H1 (cell line): ENCODE measurements at regions not wholly inside any gene's neighbourhood (a gene's known extent, or its start where the extent isn't known, plus 50 kb on each side); places are given as distances from the start of the nearest gene placed in this dataset.

Source experiments
- CTCF ChIA-PET: fragments of 300-600 bp; sonication (Branson Sonifier 250); formaldehyde crosslinking; loops from one replicate; lab custom pipeline; 2021; ENCODE audit not compliant: partially characterized antibody; lab: Charles Lee
- POLR2A ChIA-PET: fragments of 300-600 bp; sonication (Branson Sonifier 250); formaldehyde crosslinking; loops from one replicate; lab custom pipeline; 2021; ENCODE audit warnings: inconsistent platforms; ENCODE audit not compliant: partially characterized antibody; lab: Charles Lee
- DNase-seq, 2 experiments: peaks; one replicate each; pipeline versions ENCODE4 v3.0.0 to v3.0.0-alpha.2; 2010 to 2022; ENCODE audit warnings: low spot score in 2 of 2, low read depth in 1 of 2, mixed read lengths in 1 of 2
- FAIRE-seq: peaks from 2 replicates; lab custom pipeline; 2011; peaks lifted over from hg19 to GRCh38; lab: Jason Lieb, UNC
- H2AFZ ChIP-seq: 2 replicates; pipeline ENCODE4 v1.8.1; 2012; ENCODE audit warnings: low read length, inconsistent platforms
- H2AK5ac ChIP-seq: 2 replicates; pipeline ENCODE4 v1.6.1; 2013; ENCODE audit warnings: low read depth, low read length
- H2BK120ac ChIP-seq: replicated peaks from 2 replicates; pipeline ENCODE3; 2013; ENCODE audit warnings: low read depth, low read length, inconsistent platforms
- H2BK12ac ChIP-seq: 2 replicates; pipeline ENCODE4 v1.6.1; 2013; ENCODE audit warnings: low read depth, low read length
- H2BK15ac ChIP-seq: 2 replicates; pipeline ENCODE4 v1.6.1; 2013; ENCODE audit warnings: low read length
- H2BK20ac ChIP-seq: 2 replicates; pipeline ENCODE4 v1.6.1; 2013; ENCODE audit warnings: low read length
- H2BK5ac ChIP-seq: 2 replicates; pipeline ENCODE4 v1.6.1; 2013; ENCODE audit warnings: low read depth, low read length
- H3K14ac ChIP-seq: 2 replicates; pipeline ENCODE4 v1.6.1; 2013; ENCODE audit warnings: inconsistent platforms; ENCODE audit not compliant: insufficient read length
- H3K18ac ChIP-seq: 2 replicates; pipeline ENCODE4 v1.6.1; 2013; ENCODE audit warnings: low read length; ENCODE audit errors: extremely low read depth
- H3K23ac ChIP-seq: 2 replicates; pipeline ENCODE4 v1.6.1; 2013; ENCODE audit warnings: inconsistent platforms; ENCODE audit not compliant: insufficient read length
- H3K23me2 ChIP-seq: 2 replicates; pipeline ENCODE4 v1.6.1; 2013; ENCODE audit warnings: low read depth, low read length
- H3K27ac ChIP-seq: 2 replicates; pipeline ENCODE4 v1.6.1; 2011; ENCODE audit warnings: low read depth, low read length, inconsistent platforms
- H3K27me3 ChIP-seq, 4 experiments: replicated peaks in 1 of 4; 1 replicate in 1 of 4; 2 replicates in 3 of 4; pipeline versions ENCODE4 v1.6.1 to v1.8.1; 2011 to 2013; ENCODE audit warnings: low read length in 3 of 4, mild to moderate bottlenecking in 3 of 4, inconsistent platforms in 2 of 4, mixed read lengths in 2 of 4, moderate library complexity in 1 of 4; ENCODE audit not compliant: control insufficient read depth in 3 of 4, insufficient read depth in 3 of 4; ENCODE audit errors: extremely low read depth in 1 of 4
- H3K36me3 ChIP-seq, 4 experiments: 2 replicates each; pipeline versions ENCODE4 v1.6.1 to v1.8.1; 2011 to 2013; ENCODE audit warnings: mild to moderate bottlenecking in 4 of 4, low read length in 3 of 4, moderate library complexity in 2 of 4, control low read depth in 1 of 4, inconsistent platforms in 1 of 4; ENCODE audit not compliant: insufficient read depth in 4 of 4, control insufficient read depth in 2 of 4
- H3K4ac ChIP-seq: replicated peaks from 2 replicates; pipeline ENCODE3; 2013; ENCODE audit warnings: low read length, low read depth, mixed read lengths, inconsistent platforms; ENCODE audit not compliant: insufficient read length
- H3K4me1 ChIP-seq, 4 experiments: replicated peaks in 1 of 4; 1 replicate in 1 of 4; 2 replicates in 3 of 4; pipeline versions ENCODE4 v1.6.1 to v1.8.1; 2011 to 2013; ENCODE audit warnings: low read length in 3 of 4, inconsistent platforms in 2 of 4, mixed read lengths in 1 of 4; ENCODE audit not compliant: insufficient read depth in 4 of 4, control insufficient read depth in 3 of 4
- H3K4me2 ChIP-seq, 2 experiments: 2 replicates each; pipeline versions ENCODE4 v1.6.1 to v1.8.1; 2011 to 2013; ENCODE audit warnings: low read depth in 2 of 2, low read length in 2 of 2, control low read depth in 1 of 2, inconsistent platforms in 1 of 2, mild to moderate bottlenecking in 1 of 2; ENCODE audit not compliant: insufficient read depth in 1 of 2
- H3K4me3 ChIP-seq, 4 experiments: fragments of 200-600, 300-600 bp in 1 of 4; sonication (generic), shearing (Covaris generic), sonication (Bioruptor Twin) in 1 of 4; 2 replicates each; pipeline versions ENCODE4 v1.5.1 to v1.8.1; 2011 to 2016; ENCODE audit warnings: low read length in 4 of 4, low read depth in 3 of 4, control low read depth in 2 of 4, inconsistent platforms in 2 of 4, mild to moderate bottlenecking in 2 of 4, mixed read lengths in 1 of 4, moderate library complexity in 1 of 4; ENCODE audit not compliant: insufficient read depth in 2 of 4; ENCODE audit errors: extremely low read depth in 1 of 4
- H3K56ac ChIP-seq: replicated peaks from 2 replicates; pipeline ENCODE3; 2013; ENCODE audit warnings: low read depth, mild to moderate bottlenecking, mixed read lengths, low read length, inconsistent platforms; ENCODE audit not compliant: insufficient read length
- H3K79me1 ChIP-seq: 2 replicates; pipeline ENCODE4 v1.6.1; 2013; ENCODE audit warnings: low read depth, low read length, control low read depth
- H3K79me2 ChIP-seq, 2 experiments: 2 replicates each; pipeline versions ENCODE4 v1.6.1 to v1.8.1; 2012 to 2013; ENCODE audit warnings: low read length in 2 of 2, mild to moderate bottlenecking in 2 of 2, inconsistent platforms in 1 of 2; ENCODE audit not compliant: insufficient read depth in 2 of 2, control insufficient read depth in 1 of 2
- H3K9ac ChIP-seq, 4 experiments: replicated peaks in 1 of 4; 1 replicate in 1 of 4; 2 replicates in 3 of 4; pipeline versions ENCODE4 v1.6.1 to v1.8.1; 2011 to 2013; ENCODE audit warnings: low read depth in 3 of 4, low read length in 3 of 4, control low read depth in 2 of 4, mild to moderate bottlenecking in 2 of 4, moderate library complexity in 2 of 4, inconsistent platforms in 1 of 4; ENCODE audit errors: extremely low read depth in 1 of 4
- H3K9me3 ChIP-seq, 2 experiments: 2 replicates each; pipeline versions ENCODE4 v1.6.1 to v1.8.1; 2012 to 2013; ENCODE audit warnings: mild to moderate bottlenecking in 2 of 2, moderate library complexity in 2 of 2, control low read depth in 1 of 2, inconsistent platforms in 1 of 2, low read depth in 1 of 2, low read length in 1 of 2, mixed read lengths in 1 of 2; ENCODE audit not compliant: insufficient read depth in 2 of 2
- H4K20me1 ChIP-seq, 2 experiments: replicated peaks in 1 of 2; 2 replicates each; pipeline versions ENCODE3 to v1.8.1; 2011 to 2013; ENCODE audit warnings: inconsistent platforms in 2 of 2, low read length in 2 of 2, mild to moderate bottlenecking in 1 of 2; ENCODE audit not compliant: insufficient read depth in 2 of 2, control insufficient read depth in 1 of 2
- H4K5ac ChIP-seq: 2 replicates; pipeline ENCODE4 v1.6.1; 2013; ENCODE audit warnings: low read length, low read depth, mixed read lengths, inconsistent platforms; ENCODE audit not compliant: insufficient read length
- H4K8ac ChIP-seq: 2 replicates; pipeline ENCODE4 v1.8.0; 2013; ENCODE audit warnings: mild to moderate bottlenecking, moderate library complexity, low read length, inconsistent platforms; ENCODE audit not compliant: insufficient read depth; ENCODE audit errors: extremely low read depth
- H4K91ac ChIP-seq: replicated peaks from 2 replicates; pipeline ENCODE3; 2013; ENCODE audit warnings: low read length, mixed read lengths, inconsistent platforms; ENCODE audit not compliant: insufficient read length
- JUN ChIP-seq: IDR thresholded peaks from 2 replicates; pipeline ENCODE4 v1.6.1; 2011; ENCODE audit warnings: low read depth, mild to moderate bottlenecking, improper control_type of control experiment, low read length
- POLR2AphosphoS5 ChIP-seq: IDR thresholded peaks from 2 replicates; pipeline ENCODE4 v1.6.1; 2011; ENCODE audit warnings: low read depth, low read length
- WGBS, 2 experiments: shearing (Covaris generic) in 1 of 2; methylation state at CpG; one replicate each; pipeline versions ENCODE4 v1.1.6 to v1.1.7; 2013 to 2015; ENCODE audit warnings: low lambda C conversion rate in 2 of 2, mixed read lengths in 2 of 2, inconsistent platforms in 1 of 2, low coverage in 1 of 2, missing lambda C conversion rate in 1 of 2; ENCODE audit not compliant: insufficient replicate concordance in 2 of 2, insufficient coverage in 1 of 2, insufficient read length in 1 of 2; ENCODE audit errors: extremely low coverage in 1 of 2, missing lambda C conversion rate in 1 of 2; 5-methylcytosine and 5-hydroxymethylcytosine counted together

- ChIA-PET POLR2A (no interaction called here), CTCF (interaction anchor here (0.5 to 4.9 kb wide), 10 partner anchors 10 to 232 kb away, joined by 3 to 60 read pairs (median 5); no protein-coding TSS in a partner anchor)
- Histone ChIP-seq H3K79me2 (no peaks in the 10 kb centered on the region), H4K91ac (no peak overlapping the region), H2AK5ac (no peak overlapping the region), H4K20me1 (no peaks in the 10 kb centered on the region), H3K79me1 (no peaks in the 10 kb centered on the region), H4K5ac (no peak overlapping the region), H2BK12ac (peak overlapping the region; percentile 4; the same call in 1 of the 2 replicates), H3K9me3 (no peaks in the 10 kb centered on the region), H3K23ac (no peak overlapping the region), H3K4me1 (peaks cover 0 to 8% (median 4%) of the 10 kb centered on the region in 4 experiments; a peak in 4 of 7 replicates), H2BK120ac (no peak overlapping the region), H3K4ac (no peak overlapping the region), H3K27me3 (no peaks in the 10 kb centered on the region), H3K27ac (no peak overlapping the region), H3K4me3 (no peak overlapping the region), H4K8ac (no peak overlapping the region), H3K14ac (no peak overlapping the region), H2BK5ac (no peak overlapping the region), H3K18ac (no peak overlapping the region), H3K56ac (no peak overlapping the region), H3K9ac (no peak overlapping the region; a peak in 1 of 7 replicates), H2BK15ac (no peak overlapping the region), H3K23me2 (no peaks in the 10 kb centered on the region; the same call in 1 of the 2 replicates), H3K4me2 (no peak overlapping the region), H2AFZ (no peak overlapping the region), H2BK20ac (0 out of 2 replicates have a peak overlapping the region, but pooled peaks have one; percentile 2), H3K36me3 (no peaks in the 10 kb centered on the region; a peak in 1 of 8 replicates)
- WGBS, 2 experiments: 81% methylated on average over 19 of the region's 19 CpGs; no CpG with 5 or more reads in 1 of the 2 experiments
- FAIRE-seq (no peak), DNase-seq (no peak)
- no peak for TF ChIP-seq JUN
- no peak for TF ChIP-seq POLR2AphosphoS5
These were observed 315.6 kb upstream of the ATP10A start for GRCh38 chr15:26178640-26179220.
